GM13977 (cell line): ENCODE measurements at regions not wholly inside any gene's neighbourhood (a gene's known extent, or its start where the extent isn't known, plus 50 kb on each side); places are given as distances from the start of the nearest gene placed in this dataset.

Source experiments
- DNase-seq: peaks from one replicate; pipeline ENCODE4 v3.0.0; 2012; ENCODE audit warnings: low spot score
- CTCF ChIP-seq: IDR thresholded peaks from 2 replicates; pipeline ENCODE4 v1.5.1; 2012; ENCODE audit warnings: mild to moderate bottlenecking, control low read depth; ENCODE audit not compliant: insufficient read depth; ENCODE audit errors: extremely low read depth, missing control alignments
- in situ Hi-C: fragments of 300-500 bp; cut with MboI; formaldehyde crosslinking; loops from one replicate; pipeline ENCODE4 v1.12.0; 2022; ENCODE audit warnings: low sequenced_read_pairs, low pct_unique_long_range_greater_than_20kb, mixed read lengths, inconsistent platforms; ENCODE audit not compliant: unreplicated experiment

DNA sequence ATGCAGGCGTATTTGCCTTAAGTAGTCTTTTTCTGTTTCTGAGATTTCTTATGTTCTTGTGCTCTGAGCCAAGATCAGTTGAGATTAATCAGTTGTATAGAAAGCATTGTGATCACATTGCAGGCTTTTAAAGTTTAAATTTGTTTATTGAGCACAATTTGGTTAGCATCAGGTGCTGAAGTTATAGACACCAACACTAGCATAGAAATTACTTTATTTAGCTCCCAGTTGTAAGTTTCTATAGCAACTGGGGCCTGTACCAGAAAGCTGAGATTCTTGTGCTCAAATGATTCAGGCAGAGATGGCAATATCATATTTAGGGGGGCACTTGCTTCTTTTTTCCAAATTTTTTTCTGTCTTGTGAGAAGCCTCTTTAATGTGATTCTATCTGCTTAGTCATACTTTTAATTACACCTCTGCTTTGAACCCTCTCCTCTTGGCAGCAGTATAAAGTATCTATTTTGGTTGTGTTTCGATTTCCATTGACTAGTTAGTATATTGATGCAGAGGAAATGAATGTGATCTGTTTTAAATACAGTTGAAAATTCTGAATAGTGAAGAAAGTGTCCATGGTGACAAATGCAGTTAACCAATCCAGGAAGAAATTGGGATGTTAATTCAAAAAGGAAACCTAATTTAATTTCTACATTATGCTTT lies 241.7 kb upstream of the GBE1 start:
- TF ChIP-seq CTCF: no peak
- no peak for DNase-seq
- in situ Hi-C loops: no loop called here

DNA sequence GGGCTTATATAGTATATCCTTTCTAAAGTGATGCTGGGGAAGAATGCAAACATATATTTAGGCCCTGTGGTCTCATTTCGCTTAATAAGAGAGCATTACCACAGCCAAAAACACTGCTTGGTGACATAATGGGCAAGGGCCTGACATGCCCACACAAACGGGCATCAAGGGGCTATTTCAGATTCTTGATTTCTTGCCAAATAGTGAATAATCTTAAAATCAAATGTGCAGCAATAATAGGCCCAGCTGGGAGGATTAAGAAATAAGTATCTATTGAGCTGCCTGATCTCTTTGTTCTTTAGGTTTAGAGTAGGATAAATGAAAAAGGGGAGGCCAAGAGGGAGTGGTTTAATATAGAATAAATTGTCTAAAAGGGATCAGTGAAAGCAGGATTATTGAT lies 241.0 kb upstream of the GBE1 start:
- TF ChIP-seq CTCF: no peak
- no peak for DNase-seq
- in situ Hi-C loops: no loop called here

GRCh38 chr3:82001276-82001923 lies 240.0 kb upstream of the GBE1 start:
- in situ Hi-C loops: no loop called here
- DNase-seq: no peak
- TF ChIP-seq CTCF: no peak

DNA sequence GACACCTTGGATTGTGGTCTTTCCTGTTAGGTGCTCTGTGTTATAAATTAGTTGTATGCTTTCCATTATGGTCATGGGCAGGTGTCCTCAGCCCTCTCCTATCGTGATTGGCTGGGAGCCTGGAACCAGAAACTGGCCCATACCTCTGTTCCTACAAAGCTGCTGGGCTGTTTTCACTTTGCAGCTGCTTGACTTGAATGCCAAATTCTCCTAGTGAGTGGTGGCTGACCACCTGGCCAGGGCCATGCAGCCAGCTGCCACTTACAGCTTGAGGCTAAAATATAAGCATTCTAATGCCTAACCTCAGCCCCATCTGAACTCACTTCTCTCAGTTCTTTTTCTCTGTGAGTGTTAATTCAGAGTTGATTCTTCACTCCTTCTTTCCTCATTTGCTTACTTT lies 239.3 kb upstream of the GBE1 start:
- no peak for TF ChIP-seq CTCF
- DNase-seq: no peak
- in situ Hi-C loops: no loop called here

DNA sequence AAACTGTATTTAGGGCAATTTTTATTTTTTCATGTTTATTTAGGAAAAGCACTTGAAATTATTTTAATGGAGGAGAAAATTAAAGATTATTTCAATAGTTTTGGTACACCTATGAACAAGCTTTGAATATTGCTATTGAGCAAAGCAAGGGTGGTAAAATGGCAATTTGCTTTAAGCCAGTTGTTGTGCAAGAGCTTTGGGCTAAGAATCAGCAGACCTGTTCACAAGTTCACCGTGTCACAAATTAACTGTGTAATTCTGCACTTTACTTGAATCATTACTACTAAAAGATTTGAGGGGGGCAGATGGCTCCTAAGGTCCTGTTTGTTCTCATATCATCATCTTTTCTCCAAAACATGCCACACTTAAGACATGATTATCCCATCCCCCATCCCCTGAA lies 238.9 kb upstream of the GBE1 start:
- no peak for DNase-seq
- no peak for TF ChIP-seq CTCF

GRCh38 chr3:81998907-81999306 lies 237.5 kb upstream of the GBE1 start:
- in situ Hi-C loops: no loop called here
- no peak for TF ChIP-seq CTCF
- no peak for DNase-seq

More for the DNA sequence above, 238.9 kb upstream of the GBE1 start:
- in situ Hi-C loops: no loop called here
